ENCODE measurements at regions not wholly inside any gene's neighbourhood (a gene's known extent, or its start where the extent isn't known, plus 50 kb on each side); places are given as distances from the start of the nearest gene placed in this dataset.

- intact Hi-C loops (cut with DNase I; ENCODE audit: low total_unique reads): no loop called here
- Histone ChIP-seq H3K27me3 (no peaks in the 10 kb centered on the region), H3K4me1 (no peaks in the 10 kb centered on the region), H3K4me3 (no peak overlapping the region), H3K27ac (no peak overlapping the region), H3K36me3 (no peaks in the 10 kb centered on the region), H3K9me3 (no peaks in the 10 kb centered on the region)
- ATAC-seq (no peak), DNase-seq (no peak)
- in situ Hi-C loops (cut with MboI; ENCODE audit: low sequenced_read_pairs in 4 of 4): no loop called here
- TF ChIP-seq, protein P1, sequence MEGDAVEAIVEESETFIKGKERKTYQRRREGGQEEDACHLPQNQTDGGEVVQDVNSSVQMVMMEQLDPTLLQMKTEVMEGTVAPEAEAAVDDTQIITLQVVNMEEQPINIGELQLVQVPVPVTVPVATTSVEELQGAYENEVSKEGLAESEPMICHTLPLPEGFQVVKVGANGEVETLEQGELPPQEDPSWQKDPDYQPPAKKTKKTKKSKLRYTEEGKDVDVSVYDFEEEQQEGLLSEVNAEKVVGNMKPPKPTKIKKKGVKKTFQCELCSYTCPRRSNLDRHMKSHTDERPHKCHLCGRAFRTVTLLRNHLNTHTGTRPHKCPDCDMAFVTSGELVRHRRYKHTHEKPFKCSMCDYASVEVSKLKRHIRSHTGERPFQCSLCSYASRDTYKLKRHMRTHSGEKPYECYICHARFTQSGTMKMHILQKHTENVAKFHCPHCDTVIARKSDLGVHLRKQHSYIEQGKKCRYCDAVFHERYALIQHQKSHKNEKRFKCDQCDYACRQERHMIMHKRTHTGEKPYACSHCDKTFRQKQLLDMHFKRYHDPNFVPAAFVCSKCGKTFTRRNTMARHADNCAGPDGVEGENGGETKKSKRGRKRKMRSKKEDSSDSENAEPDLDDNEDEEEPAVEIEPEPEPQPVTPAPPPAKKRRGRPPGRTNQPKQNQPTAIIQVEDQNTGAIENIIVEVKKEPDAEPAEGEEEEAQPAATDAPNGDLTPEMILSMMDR (IDR thresholded peaks at IDR 0.05 in 4 of 5, conservative IDR thresholded peaks at IDR 0.05 in 1 of 5): no peak
- no peak for TF ChIP-seq POLR2A (IDR thresholded peaks at IDR 0.05)
These were observed 306.6 kb downstream of the BUD13 start for GRCh38 chr11:116466191-116466590.

DNA sequence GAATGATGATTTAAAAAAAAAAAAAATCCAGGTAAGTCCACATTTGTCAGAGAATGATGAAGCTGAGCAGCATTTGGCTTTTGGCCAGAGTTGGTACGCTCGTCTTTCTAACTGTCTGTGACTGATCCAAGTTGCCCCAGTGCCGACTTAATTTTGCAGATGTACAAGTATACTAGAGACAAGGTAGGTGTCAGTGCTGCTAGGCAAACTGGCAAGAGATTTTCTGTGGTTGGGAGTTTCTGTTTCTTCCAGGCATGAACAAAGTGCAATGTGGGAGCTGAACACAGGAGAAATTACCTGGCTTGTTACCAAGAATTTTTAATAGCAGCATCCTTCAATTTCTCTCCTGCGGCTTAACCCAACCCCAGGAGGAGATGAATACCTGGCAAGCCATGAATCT, 307.7 kb downstream of the BUD13 start:
- Histone ChIP-seq H3K9me3 (no peaks in the 10 kb centered on the region), H3K27ac (no peak overlapping the region), H3K36me3 (no peaks in the 10 kb centered on the region), H3K4me1 (no peaks in the 10 kb centered on the region), H3K27me3 (no peaks in the 10 kb centered on the region), H3K4me3 (no peak overlapping the region)
- intact Hi-C loops (cut with DNase I; ENCODE audit: low total_unique reads): no loop called here
- TF ChIP-seq POLR2A (IDR thresholded peaks at IDR 0.05): no peak
- TF ChIP-seq, protein P1 (IDR thresholded peaks at IDR 0.05 in 4 of 5, conservative IDR thresholded peaks at IDR 0.05 in 1 of 5): no peak
- in situ Hi-C loops (cut with MboI; ENCODE audit: low sequenced_read_pairs in 4 of 4): no loop called here
- no peak for DNase-seq
- no peak for ATAC-seq

DNA sequence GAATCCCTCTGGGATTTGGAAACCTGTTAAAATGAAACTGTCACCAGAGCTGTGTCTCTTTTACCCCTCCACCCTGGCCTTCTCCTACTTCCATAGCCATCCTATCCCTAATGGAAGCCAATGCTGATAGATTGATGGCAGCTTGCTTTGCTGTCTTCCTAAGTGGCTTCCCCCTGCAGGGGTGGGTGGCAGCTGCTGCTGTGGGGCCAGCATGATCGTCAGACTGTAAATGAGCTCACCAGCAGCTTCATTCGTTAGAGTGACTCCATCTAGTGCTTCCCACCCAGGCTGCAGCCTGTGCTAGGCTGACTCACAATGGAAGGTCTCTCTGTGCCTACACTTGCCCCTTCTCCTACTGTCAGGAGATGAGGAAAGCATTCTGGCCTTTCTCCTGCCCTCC, 311.0 kb downstream of the BUD13 start:
- Histone ChIP-seq H3K4me1 (no peaks in the 10 kb centered on the region), H3K27me3 (no peaks in the 10 kb centered on the region), H3K9me3 (no peaks in the 10 kb centered on the region), H3K36me3 (no peaks in the 10 kb centered on the region), H3K27ac (no peak overlapping the region), H3K4me3 (no peak overlapping the region)
- in situ Hi-C loops (cut with MboI; ENCODE audit: low sequenced_read_pairs in 4 of 4) (no loop called here), intact Hi-C loops (cut with DNase I; ENCODE audit: low total_unique reads) (no loop called here)
- ATAC-seq (no peak), DNase-seq (no peak)
- TF ChIP-seq, protein P1 (IDR thresholded peaks at IDR 0.05 in 4 of 5, conservative IDR thresholded peaks at IDR 0.05 in 1 of 5): no peak
- TF ChIP-seq POLR2A (IDR thresholded peaks at IDR 0.05): no peak

- Histone ChIP-seq H3K36me3 (no peaks in the 10 kb centered on the region), H3K4me3 (no peak overlapping the region), H3K9me3 (no peaks in the 10 kb centered on the region), H3K4me1 (no peaks in the 10 kb centered on the region), H3K27ac (no peak overlapping the region), H3K27me3 (no peaks in the 10 kb centered on the region)
- intact Hi-C loops (cut with DNase I; ENCODE audit: low total_unique reads) (no loop called here), in situ Hi-C loops (cut with MboI; ENCODE audit: low sequenced_read_pairs in 4 of 4) (no loop called here)
- ATAC-seq (no peak), DNase-seq (no peak)
- no peak for TF ChIP-seq POLR2A (IDR thresholded peaks at IDR 0.05)
- TF ChIP-seq, protein P1 (IDR thresholded peaks at IDR 0.05 in 4 of 5, conservative IDR thresholded peaks at IDR 0.05 in 1 of 5): no peak
These were observed 312.4 kb downstream of the BUD13 start for GRCh38 chr11:116460156-116460920.

All from gastrocnemius medialis (tissue), 4 donors.